NCI-H524 treated with DMSO at 0.1 percent for 48 hours (cell line): ENCODE measurements at regions not wholly inside any gene's neighbourhood (a gene's known extent, or its start where the extent isn't known, plus 50 kb on each side); places are given as distances from the start of the nearest gene placed in this dataset.
A peak's percentile ranks its signal among the peaks of the same experiment; 100 is the strongest.

Experiments
- DNase-seq: peaks from one replicate; lab custom pipeline; 2025; lab: John Stamatoyannopoulos, UW

- DNase-seq, result no peak
These were observed 216.3 kb downstream of the CETN3 start for GRCh38 chr5:90193185-90193822.

DNA sequence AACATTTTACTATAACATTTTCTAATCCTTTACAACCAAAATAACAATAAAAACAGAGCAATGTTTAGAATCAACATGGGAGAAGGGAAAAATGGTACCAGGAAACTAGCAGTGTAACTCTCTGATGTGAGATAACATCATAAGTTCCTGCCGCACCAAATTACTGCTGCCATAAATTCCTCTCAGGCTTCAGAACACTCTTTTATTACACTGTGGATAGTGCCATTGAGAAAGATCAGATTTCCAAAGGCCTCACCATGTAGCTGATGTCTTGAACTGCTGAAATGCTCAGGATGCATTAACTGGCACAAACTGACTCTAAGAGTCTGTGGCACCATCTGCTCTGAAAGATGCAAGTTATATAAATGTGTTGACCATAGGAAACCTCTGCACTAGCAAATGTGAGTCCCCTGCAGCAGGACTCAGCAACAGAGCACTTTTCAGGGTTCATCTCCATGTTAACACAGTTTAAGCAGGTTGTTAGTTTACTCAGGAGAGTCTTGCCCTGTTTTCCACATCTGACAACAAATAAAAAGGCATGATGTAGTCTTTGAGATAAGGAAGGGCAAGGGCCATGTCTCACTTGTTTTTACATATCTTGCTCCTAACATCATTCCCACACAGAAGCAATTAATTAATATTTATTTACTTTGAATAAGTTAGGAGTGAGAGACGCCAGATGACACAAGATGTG is 218.1 kb downstream of the CETN3 start:
- peak; percentile 17 for DNase-seq

GRCh38 chr5:90185897-90186468 is 223.6 kb downstream of the CETN3 start:
- no peak for DNase-seq

- no peak for DNase-seq
These were observed 224.8 kb downstream of the CETN3 start for GRCh38 chr5:90184764-90185163.

GRCh38 chr5:90182726-90183125 is 226.8 kb downstream of the CETN3 start:
- DNase-seq, result no peak

- DNase-seq, result no peak
These were observed 235.3 kb downstream of the CETN3 start for GRCh38 chr5:90174236-90174635.

GRCh38 chr5:90173299-90174030 is 236.1 kb downstream of the CETN3 start:
- DNase-seq, result no peak

GRCh38 chr5:90171466-90171865 is 238.1 kb downstream of the CETN3 start:
- no peak for DNase-seq

GRCh38 chr5:90170261-90170660 is 239.3 kb downstream of the CETN3 start:
- DNase-seq, result no peak

- peak; percentile 70 for DNase-seq
These were observed 240.5 kb downstream of the CETN3 start for GRCh38 chr5:90169078-90169477.

DNA sequence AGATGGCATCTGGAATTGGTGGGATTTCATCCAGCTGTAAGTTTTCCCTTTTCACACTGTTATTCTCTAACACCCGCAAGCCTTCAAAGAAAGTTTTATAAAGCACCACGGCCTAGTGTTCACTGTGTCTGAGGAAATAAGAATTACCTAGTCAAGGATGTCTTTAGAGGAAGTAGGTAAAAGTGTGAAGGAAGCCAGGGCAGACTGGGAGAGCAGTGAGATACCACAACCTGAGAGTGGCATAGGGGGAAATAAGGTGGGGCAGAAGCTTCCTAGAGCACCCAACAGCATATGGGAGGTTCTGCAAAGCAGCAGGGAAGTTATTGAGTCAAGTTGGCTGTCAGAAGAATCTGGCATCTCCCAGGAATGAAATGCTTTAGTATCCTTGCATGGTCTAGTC is 241.2 kb downstream of the CETN3 start:
- DNase-seq, result no peak

GRCh38 chr5:90166816-90167215 is 242.7 kb downstream of the CETN3 start:
- no peak for DNase-seq

DNA sequence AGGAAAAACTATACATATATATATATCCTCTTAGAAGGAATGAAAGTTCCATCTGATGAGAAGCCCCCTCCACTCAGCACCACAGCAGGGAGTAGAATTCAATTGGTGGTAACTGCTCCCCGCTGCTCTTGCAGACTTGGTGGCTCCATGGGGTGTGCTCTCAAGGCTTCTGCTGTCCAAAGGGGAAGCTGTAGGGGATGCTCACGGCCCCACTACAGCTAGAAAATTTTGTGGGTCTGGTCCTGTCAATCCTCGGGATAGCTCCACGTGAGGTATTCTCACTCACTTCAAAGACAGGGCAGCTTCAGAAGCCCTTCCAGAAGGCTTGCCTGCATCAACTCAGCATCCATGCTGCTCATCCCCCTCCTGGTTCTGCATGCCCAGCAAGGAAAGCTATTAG is 247.2 kb downstream of the CETN3 start:
- DNase-seq, result no peak

GRCh38 chr5:90161414-90161813 is 248.1 kb downstream of the CETN3 start:
- no peak for DNase-seq

DNA sequence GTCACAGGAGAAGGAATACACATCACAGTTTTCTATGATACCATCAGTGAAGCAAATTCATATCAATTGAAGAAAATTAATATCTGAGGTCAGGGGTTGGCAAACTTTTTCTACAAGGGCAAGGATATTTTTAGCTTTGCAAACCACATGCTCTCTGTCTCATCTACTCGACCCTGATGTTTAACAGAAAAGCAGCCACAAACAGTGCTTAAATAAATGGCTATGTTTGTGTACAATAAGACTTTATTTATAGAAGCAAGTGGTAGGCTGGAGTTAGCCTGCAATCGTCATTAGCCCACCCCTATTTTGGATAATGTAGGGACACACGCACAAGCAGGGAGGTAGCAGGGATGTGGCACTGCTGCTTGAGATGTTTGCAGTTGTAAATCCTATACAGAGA is 251.4 kb downstream of the CETN3 start:
- no peak for DNase-seq

DNA sequence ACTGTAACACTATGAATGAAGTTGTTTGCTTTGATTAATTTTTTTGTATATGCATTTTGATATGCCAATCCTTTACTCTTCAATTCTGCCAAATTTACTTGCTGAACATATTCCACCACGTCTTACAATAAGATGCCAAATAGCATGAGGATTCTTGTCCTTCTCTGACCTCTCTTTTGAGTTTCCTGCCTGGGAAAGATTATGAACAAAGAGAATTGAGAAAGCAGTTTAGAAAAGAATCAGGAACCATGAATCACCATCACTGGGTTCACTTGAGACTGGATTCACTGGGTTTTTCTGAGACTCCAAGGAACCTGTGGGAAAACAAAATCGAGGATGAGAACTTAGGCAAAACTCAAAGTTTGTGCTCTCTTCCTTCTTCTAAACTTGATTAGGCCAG is 256.5 kb downstream of the CETN3 start:
- no peak for DNase-seq

DNA sequence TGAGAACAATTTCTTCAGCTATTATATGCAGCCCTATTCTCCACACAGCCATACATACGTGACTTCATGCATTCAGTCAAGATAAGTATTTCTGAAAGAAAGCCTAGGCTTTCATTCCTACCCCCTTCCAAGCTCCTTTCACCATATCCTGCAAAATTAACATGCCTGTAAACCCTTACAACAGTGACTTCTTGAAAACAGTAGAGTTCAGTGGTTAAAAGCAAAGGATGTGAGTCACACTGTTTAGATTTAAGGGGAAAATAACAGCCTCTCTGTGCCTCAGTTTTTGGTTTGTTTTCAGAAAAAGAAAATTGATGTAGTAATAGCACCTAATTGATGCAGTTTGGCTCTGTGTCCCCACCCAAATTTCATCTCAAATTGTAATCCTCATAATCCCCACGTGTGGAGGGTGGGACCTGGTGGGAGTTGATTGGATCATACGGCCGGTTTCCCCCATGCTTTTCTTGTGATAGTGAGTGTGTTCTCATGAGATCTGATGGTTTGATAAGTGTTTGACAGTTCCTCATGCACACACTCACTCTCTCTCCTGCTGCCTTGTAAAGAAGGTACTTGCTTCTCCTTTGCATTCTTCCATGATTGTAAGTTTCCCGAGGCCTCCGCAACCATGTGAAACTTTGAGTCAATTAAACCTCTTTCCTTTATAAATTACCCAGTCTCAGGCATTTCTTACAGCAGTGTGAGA is 264.8 kb downstream of the CETN3 start:
- DNase-seq, result no peak

GRCh38 chr5:90142541-90142940 is 267.0 kb downstream of the CETN3 start:
- DNase-seq, result no peak

DNA sequence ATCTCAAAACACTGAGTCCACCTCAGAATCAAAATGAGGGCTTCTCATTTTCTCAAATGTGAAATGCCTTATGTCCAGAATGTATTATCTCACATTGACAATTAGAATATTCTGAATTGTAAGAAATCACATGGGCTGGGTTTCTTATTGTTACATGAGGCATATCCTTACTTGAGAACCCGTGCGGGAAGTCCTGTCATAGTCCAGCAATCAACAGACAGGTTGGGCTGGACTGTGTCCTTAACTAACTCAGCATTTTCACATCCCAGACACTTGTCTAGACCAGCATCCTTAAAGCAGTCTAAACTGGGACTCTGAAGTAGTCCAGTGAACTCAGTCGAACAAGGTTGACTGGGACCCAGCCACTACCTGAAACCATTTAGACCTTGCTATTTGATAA is 267.6 kb downstream of the CETN3 start:
- no peak for DNase-seq

- no peak for DNase-seq
These were observed 272.5 kb downstream of the CETN3 start for GRCh38 chr5:90136952-90137528.

- no peak for DNase-seq
These were observed 273.7 kb downstream of the CETN3 start for GRCh38 chr5:90135779-90136378.

GRCh38 chr5:90134892-90135291 is 274.7 kb downstream of the CETN3 start:
- DNase-seq, result no peak
